ENCODE measurements at regions not wholly inside any gene's neighbourhood (a gene's known extent, or its start where the extent isn't known, plus 50 kb on each side); places are given as distances from the start of the nearest gene placed in this dataset.
A peak's percentile ranks its signal among the peaks of the same experiment; 100 is the strongest.

DNA sequence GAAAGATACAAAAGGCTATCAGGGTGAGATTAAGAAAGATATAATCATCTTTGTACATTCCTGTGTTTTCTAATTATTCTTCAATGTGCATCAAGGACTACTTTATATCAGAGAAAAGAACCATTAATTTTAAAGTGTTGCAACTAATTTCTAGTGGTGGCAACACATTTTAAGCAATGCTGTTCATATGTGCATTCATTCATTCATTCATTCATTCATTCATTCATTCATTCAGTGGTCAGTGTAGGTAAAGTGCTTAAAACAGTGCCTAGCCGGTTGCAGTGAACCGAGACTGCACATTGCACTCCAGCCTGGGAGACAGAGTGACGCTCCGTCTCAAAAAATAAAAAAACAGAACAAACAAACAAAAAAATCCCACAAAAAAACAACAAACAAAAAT, 155.7 kb upstream of the ZNF536 start:
- no peak overlapping the region for H3K4me3 ChIP-seq (ENCODE audit: low read depth, low read length)
- TF ChIP-seq, protein P1, sequence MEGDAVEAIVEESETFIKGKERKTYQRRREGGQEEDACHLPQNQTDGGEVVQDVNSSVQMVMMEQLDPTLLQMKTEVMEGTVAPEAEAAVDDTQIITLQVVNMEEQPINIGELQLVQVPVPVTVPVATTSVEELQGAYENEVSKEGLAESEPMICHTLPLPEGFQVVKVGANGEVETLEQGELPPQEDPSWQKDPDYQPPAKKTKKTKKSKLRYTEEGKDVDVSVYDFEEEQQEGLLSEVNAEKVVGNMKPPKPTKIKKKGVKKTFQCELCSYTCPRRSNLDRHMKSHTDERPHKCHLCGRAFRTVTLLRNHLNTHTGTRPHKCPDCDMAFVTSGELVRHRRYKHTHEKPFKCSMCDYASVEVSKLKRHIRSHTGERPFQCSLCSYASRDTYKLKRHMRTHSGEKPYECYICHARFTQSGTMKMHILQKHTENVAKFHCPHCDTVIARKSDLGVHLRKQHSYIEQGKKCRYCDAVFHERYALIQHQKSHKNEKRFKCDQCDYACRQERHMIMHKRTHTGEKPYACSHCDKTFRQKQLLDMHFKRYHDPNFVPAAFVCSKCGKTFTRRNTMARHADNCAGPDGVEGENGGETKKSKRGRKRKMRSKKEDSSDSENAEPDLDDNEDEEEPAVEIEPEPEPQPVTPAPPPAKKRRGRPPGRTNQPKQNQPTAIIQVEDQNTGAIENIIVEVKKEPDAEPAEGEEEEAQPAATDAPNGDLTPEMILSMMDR (IDR thresholded peaks at IDR 0.05; ENCODE audit: insufficient read depth, low read depth, low read length, missing control alignments): no peak
- DNase-seq (ENCODE audit: low read depth): no peak

DNA sequence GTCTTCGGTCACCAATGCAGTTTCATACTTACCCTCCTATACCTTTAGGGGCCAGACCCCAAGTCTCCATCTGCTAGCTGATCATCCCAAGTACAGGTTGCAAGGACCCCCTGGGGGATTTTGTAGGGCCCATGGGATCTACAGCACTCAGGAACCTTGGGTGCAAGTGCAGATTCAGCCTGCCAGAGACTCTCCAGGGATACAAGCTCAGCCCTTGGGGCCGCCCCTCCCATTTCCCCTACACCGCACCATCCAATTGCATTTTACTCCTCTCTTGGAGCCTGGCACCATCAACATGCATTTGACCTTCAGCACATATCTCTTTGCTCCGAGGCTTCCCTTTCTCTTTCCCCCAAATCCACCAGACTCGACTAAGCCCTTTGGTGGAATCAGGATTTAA, 154.7 kb upstream of the ZNF536 start:
- TF ChIP-seq, protein P1 (IDR thresholded peaks at IDR 0.05; ENCODE audit: insufficient read depth, low read depth, low read length, missing control alignments): no peak
- no peak overlapping the region for H3K4me3 ChIP-seq (ENCODE audit: low read depth, low read length)
- DNase-seq (ENCODE audit: low read depth): no peak

DNA sequence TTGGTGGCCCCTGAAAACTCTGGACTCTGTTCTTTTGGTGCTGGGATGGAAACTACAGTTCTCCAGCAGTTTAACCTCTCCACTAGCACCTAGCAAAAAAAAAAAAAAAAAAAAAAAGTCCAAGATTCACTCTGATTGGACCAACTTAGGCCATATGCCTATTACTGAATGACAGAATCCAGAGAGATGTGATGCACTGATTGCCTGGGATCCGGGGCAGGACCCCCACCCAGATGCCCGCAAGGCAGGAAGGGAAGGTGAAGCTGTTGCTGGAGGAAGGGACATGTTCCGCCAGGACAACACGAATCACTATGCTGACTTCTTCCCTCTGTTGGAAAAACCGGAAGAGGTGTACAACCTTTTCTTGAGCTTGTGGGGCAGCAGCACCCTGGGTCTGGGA, 152.5 kb upstream of the ZNF536 start:
- no peak overlapping the region for H3K4me3 ChIP-seq (ENCODE audit: low read depth, low read length)
- DNase-seq (ENCODE audit: low read depth): no peak
- TF ChIP-seq, protein P1 (IDR thresholded peaks at IDR 0.05; ENCODE audit: insufficient read depth, low read depth, low read length, missing control alignments): no peak

DNA sequence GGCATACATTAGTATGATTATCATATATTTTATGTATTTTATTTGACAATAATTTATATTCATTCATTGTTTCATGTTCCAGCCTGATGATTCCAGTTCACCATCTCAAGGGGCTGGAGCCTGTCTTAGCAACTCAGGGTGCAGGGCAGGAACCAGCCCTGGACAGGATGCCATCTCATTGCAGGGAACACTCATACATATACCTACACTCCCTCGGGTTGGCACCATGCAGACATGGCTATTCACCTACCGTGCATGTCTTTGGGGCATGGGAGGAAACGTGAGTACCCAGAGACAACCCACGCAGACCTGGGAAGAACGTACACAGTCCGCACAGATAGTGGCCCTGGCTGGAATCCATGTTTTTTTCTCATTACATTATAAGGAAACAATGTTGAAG, 151.0 kb upstream of the ZNF536 start:
- TF ChIP-seq, protein P1 (IDR thresholded peaks at IDR 0.05; ENCODE audit: insufficient read depth, low read depth, low read length, missing control alignments): no peak
- no peak overlapping the region for H3K4me3 ChIP-seq (ENCODE audit: low read depth, low read length)
- no peak for DNase-seq (ENCODE audit: low read depth)

DNA sequence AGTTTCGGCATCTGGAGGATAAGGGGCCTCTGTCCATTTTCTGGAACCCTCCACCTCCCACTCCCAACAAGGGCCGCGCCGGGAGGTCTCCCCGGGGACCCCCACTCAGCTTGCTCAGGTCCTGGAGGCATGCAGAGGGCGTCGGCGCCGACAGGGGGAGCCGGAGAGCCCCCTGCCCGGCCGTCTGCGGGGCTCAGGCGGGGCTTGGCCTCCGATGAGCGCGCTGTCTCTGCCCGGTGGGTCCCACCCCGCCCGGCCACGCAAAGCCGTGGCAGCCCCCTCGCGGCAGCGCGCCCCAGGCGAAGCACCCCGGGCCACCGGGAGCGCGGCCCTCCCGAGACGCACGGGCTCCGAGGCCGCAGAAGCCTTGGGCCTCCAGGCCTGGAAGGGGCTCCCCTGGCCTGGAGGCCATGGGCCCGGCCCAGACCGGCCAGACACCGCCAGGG, 149.7 kb upstream of the ZNF536 start:
- DNase-seq (ENCODE audit: low read depth): peak; percentile 9
- no peak overlapping the region for H3K4me3 ChIP-seq (ENCODE audit: low read depth, low read length)
- TF ChIP-seq, protein P1 (IDR thresholded peaks at IDR 0.05; ENCODE audit: insufficient read depth, low read depth, low read length, missing control alignments): peak; percentile 73

DNA sequence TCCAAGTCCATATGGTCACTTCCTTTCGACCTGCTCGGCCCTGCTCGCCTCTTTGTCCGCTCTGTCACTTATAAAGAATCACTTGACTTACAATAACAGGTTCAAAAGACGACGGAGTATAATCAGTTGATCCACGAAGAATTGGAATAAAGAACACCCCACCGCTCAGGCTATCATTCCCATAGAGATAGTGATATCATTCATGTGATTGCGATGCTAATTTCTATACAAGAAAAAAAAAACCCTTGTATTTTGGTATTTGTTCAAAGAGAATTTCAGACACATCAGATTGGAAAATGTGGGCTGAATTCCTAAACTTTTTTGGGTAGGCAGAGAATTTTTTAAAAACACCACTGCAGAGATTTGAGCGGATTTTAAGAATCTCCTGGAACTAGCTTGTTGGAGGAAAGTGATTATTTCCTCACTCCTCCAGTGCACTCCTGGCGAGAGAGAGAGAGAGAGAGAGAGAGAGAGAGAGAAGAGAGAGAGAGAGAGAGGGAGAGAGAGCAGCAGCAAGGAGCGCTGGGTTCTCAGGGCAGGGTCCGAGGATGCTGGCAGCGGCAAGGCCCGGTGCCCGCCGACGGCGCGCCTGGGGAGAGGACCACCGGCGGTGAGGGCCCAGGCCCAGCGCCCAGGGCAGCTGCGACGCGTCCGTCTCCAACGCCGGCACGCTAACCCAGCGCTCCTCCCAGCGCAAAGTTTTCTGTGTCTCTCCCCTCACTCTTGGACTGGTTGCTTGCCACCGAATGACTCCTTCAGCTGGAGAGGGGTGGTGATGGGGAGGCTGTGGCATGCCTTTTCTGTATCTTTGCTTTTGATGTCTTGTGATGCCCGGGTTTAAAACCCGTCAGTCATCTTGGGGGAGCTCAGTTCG, 149.0 kb upstream of the ZNF536 start:
- TF ChIP-seq, protein P1 (IDR thresholded peaks at IDR 0.05; ENCODE audit: insufficient read depth, low read depth, low read length, missing control alignments): no peak
- H3K4me3 ChIP-seq (ENCODE audit: low read depth, low read length): no peak overlapping the region
- DNase-seq (ENCODE audit: low read depth): no peak
